GM10266 (cell line): ENCODE measurements at regions not wholly inside any gene's neighbourhood (a gene's known extent, or its start where the extent isn't known, plus 50 kb on each side); places are given as distances from the start of the nearest gene placed in this dataset.
A peak's percentile ranks its signal among the peaks of the same experiment; 100 is the strongest.

Source experiments
- DNase-seq: peaks from one replicate; pipeline ENCODE4 v3.0.0; 2012; ENCODE audit errors: extremely low spot score
- TF ChIP-seq, protein P1 (sequence below): IDR thresholded peaks from 2 replicates; pipeline ENCODE4 v1.5.1; 2012; ENCODE audit warnings: mild to moderate bottlenecking, low read depth; ENCODE audit not compliant: control insufficient read depth, insufficient read depth; ENCODE audit errors: missing control alignments

- DNase-seq, result no peak
- TF ChIP-seq, protein P1, sequence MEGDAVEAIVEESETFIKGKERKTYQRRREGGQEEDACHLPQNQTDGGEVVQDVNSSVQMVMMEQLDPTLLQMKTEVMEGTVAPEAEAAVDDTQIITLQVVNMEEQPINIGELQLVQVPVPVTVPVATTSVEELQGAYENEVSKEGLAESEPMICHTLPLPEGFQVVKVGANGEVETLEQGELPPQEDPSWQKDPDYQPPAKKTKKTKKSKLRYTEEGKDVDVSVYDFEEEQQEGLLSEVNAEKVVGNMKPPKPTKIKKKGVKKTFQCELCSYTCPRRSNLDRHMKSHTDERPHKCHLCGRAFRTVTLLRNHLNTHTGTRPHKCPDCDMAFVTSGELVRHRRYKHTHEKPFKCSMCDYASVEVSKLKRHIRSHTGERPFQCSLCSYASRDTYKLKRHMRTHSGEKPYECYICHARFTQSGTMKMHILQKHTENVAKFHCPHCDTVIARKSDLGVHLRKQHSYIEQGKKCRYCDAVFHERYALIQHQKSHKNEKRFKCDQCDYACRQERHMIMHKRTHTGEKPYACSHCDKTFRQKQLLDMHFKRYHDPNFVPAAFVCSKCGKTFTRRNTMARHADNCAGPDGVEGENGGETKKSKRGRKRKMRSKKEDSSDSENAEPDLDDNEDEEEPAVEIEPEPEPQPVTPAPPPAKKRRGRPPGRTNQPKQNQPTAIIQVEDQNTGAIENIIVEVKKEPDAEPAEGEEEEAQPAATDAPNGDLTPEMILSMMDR, result peak; percentile 9
Observed at GRCh38 chr9:16257604-16258003, 612.9 kb downstream of the BNC2 start.

DNA sequence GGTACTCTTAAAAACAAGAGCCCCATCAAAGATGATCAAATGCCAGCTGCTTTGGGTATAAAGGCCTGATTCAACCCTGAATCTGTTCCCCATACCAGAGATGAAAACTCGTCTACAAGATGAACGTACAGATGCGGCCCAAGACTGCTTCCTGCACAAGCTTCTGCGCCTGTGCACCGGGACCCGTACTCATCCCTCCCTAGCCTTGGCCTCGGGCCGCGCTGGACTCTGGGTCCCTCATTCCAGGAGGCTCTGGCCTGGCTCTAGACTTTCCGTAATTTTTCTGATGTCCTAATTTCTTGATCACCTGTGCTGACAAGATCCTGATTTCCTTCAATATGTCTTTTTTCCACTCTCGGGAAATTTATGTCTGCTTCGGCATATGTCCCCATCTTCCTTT lies 612.3 kb downstream of the BNC2 start:
- TF ChIP-seq, protein P1, result no peak
- no peak for DNase-seq

GRCh38 chr9:16258708-16259107 lies 611.8 kb downstream of the BNC2 start:
- no peak for DNase-seq
- TF ChIP-seq, protein P1, result no peak

DNA sequence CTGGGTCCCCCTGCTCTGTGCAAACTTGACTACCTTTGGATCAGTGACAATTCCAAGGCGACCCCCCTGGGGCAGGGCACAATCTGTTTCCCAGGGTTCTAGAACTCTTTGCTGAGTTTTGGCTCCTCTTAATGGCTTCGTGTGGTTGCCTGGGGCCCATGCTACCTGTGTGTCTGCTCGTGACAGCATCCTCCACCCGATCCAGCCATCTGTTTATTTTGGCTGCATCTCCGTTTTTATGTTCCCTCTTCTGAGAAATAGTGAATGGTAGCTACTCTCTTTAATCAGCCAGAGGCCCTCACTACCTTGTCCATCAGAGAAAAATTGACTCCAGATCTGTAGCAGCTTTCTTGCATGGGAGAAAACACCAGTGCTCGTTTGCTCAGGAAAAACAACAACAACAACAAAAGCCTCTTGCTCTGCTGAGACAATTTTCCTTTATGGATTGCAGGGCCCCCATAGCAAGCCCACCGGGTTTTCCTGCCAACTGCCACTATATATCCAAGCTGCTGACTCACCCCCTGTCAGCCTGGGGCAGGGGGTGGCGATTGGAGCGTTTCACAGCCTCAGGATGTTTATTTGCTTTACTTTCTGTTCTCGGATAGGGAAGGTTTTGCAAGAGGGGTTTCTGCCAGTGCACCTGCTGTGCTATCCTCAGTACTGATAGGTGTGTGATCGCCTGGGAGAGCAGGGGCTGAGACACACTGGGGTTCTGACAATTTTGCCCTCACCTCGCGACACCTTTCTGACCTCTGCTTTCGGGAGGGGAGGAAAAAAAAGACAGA lies 607.8 kb downstream of the BNC2 start:
- TF ChIP-seq, protein P1, result no peak
- no peak for DNase-seq

GRCh38 chr9:16265688-16266087 lies 604.8 kb downstream of the BNC2 start:
- no peak for DNase-seq
- TF ChIP-seq, protein P1, result no peak

DNA sequence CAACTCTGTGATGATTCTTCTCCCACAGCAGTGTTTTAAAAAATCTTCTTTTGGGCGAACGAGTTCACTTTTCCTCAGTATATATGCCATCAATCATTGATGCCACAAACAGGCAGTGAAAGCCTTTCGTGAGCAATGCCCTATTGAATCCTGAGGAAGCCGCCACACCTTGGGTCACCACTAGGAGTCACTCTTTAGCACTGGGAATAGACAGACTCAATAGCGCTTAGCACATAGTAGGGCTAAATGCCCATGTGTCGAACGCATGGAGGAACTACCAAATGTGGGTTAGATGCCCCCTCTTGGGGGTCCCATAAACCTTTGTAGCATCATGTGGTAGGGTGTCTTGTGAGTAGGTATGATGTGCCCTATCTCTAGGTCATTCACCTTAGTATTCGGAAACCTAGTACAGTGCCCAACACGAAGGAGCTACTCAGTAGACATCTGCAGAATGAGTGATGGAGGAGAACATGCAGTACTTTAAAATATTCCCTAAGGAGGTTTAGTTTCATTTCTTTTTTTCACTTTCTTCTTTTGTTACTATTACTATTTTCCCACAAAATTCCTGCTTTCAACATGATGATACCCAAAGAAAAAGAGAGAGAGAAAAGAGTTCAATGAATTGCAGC lies 603.7 kb downstream of the BNC2 start:
- TF ChIP-seq, protein P1, result peak; percentile 39
- DNase-seq, result no peak

DNA sequence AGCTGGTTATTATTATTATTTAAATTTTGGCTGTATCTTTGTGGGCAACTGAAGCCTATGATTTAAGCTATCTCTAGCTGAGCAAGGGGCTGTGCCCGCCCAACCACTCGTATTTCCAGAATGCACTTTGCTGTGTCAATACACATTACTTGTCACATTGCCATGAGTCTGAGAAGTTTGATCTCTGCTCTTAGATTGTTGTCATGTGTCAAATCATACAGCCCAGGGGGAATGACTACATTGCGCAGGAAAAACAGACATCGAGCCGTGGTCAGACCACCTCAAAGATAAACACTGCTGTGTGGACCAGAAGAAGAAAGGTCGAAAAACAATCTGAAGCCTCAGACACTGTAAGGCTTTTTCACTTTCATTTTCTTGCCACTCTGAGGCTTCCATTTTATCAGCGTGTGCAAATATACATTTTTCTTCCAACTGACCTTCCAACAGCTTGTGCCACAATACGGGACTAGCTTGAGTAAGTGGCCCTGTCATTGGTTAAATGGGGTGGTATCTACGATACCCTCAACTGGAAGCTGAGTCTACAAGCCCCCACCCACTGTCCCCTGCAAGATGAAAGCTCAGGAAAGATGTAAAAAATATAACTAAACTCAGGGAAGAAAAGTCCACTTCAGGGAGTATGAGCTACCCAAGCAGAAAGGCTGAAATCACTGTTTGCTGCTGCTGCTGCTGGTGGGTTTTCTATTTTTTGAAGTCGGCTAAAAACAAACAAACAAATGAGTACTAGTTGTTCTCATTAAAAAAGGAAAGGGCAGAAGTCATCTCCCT lies 603.0 kb downstream of the BNC2 start:
- TF ChIP-seq, protein P1, result no peak
- no peak for DNase-seq
